AG09319 (cell line): ENCODE measurements at regions not wholly inside any gene's neighbourhood (a gene's known extent, or its start where the extent isn't known, plus 50 kb on each side); places are given as distances from the start of the nearest gene placed in this dataset.

ENCODE experiments used
- DNase-seq: peaks from one replicate; pipeline ENCODE4 v3.0.0-alpha.2; 2010; ENCODE audit warnings: low read depth; ENCODE audit errors: extremely low read depth
- CTCF ChIP-seq: IDR thresholded peaks from 2 replicates; pipeline ENCODE4 v1.5.1; 2011; ENCODE audit warnings: low read depth, mild to moderate bottlenecking, inconsistent platforms, low read length, moderate library complexity

GRCh38 chr3:30225021-30225420, 381.4 kb upstream of the TGFBR2 start:
- TF ChIP-seq CTCF: no peak
- DNase-seq: no peak

DNA sequence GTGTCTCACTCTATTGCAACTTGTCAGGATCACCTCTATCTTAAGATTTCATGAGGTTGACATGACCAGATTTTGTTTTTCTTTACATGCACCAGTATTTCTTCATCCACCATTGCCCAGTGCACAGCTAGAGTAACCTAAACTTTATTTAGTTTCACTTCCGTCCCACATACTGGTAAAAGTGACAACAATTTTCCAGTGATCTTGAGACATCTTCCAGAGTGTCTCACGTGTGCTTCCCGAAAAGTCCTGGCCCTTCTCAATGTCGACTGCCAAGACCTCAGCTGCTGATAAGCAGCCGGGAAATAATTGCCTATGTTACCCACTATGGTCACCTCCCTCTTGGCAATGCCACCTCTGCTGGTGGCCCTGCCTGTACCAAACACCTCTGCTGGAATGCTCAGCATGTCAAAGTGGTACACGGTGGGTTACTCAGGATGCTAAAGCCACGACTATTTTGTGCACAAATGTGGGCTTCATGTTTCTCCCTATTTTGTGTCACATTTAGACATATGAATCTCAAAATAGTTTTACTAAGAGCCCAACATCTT, 379.7 kb upstream of the TGFBR2 start:
- DNase-seq: no peak
- TF ChIP-seq CTCF: no peak

GRCh38 chr3:30227571-30228301, 378.7 kb upstream of the TGFBR2 start:
- peak; percentile 72 for DNase-seq

GRCh38 chr3:30228302-30228631, 378.1 kb upstream of the TGFBR2 start:
- no peak for DNase-seq
- no peak for TF ChIP-seq CTCF

More at GRCh38 chr3:30227571-30228301, 378.7 kb upstream of the TGFBR2 start:
- no peak for TF ChIP-seq CTCF

- TF ChIP-seq CTCF: no peak
- DNase-seq: peak; percentile 67
Measured at GRCh38 chr3:30231277-30232141, 374.9 kb upstream of the TGFBR2 start.

DNA sequence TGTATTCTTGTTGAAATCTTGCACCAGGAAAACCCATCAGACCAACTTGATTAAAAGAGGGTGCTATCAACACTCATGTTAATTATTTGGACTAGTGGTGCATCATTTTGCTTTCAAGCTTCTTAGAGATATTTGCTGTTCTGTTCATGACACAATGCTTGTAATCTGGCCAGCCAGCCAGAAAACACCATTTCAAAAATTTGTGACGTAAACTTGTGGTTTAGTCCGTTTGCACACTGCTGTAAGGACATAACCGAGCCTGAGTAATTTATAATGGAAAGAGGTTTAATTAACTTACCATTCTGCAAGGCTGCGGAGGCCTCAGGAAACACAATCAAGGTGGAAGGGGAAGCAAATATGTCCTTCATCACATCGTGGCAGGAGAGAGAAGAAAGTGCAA, 374.3 kb upstream of the TGFBR2 start:
- DNase-seq: no peak
- TF ChIP-seq CTCF: no peak

- no peak for DNase-seq
- TF ChIP-seq CTCF: no peak
Measured at GRCh38 chr3:30233913-30234646, 372.3 kb upstream of the TGFBR2 start.
